ENCODE measurements at regions not wholly inside any gene's neighbourhood (a gene's known extent, or its start where the extent isn't known, plus 50 kb on each side); places are given as distances from the start of the nearest gene placed in this dataset.

DNA sequence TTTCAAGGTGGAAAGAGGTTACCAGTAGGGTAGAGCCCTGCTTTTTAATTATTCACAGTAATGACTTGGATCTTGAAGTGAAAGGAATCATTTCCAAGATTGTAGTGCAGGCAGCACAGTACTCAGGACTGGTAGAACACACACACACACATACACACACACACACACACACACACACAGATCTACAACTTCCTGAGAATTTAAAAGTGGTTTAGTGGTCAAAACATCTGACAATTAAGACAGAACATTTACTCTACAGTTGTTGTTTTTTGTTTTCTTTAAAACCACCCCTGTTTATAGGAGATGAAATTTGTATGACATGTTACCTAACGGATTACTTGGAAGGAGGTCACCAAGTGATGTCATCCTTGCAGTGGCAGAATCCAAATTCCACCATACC, 146.7 kb upstream of the VRK2 start:
- no peak for DNase-seq (ENCODE audit: low read depth in 1 of 2, low spot score in 2 of 2)
- no peaks in the 10 kb centered on the region for H3K4me1 ChIP-seq (replicated peaks)
- H3K27me3 ChIP-seq (replicated peaks) = 0 out of 2 replicates have a peak, but pooled peaks cover 3% of the 10 kb centered on the region
- H3K36me3 ChIP-seq = no peaks in the 10 kb centered on the region
- H3K4me3 ChIP-seq = no peak overlapping the region
- no peak overlapping the region for H3K27ac ChIP-seq
- no peaks in the 10 kb centered on the region for H3K9me3 ChIP-seq (replicated peaks)

DNA sequence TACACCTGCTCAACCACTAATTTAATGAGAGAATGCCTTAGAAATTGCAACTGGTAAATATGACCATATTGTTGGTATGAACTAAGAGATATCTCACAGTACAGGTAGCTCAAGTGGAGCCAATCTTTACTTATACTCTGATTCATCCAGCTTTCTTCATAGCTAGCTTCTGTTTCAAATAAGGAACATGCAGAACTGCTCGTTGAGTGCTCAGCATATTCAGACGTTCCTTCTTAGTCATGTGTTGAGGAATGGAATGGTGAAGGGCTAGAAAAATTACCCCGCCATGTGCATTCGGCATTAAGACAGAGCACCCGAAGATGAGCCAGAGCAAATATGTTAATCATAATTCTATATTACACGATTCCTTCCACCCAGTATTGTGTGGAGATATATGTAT, 144.0 kb upstream of the VRK2 start:
- Histone ChIP-seq H3K4me1 (replicated peaks) (no peaks in the 10 kb centered on the region), H3K4me3 (no peak overlapping the region), H3K36me3 (no peaks in the 10 kb centered on the region), H3K27me3 (replicated peaks) (0 out of 2 replicates have a peak, but pooled peaks cover 3% of the 10 kb centered on the region), H3K9me3 (replicated peaks) (no peaks in the 10 kb centered on the region), H3K27ac (no peak overlapping the region)
- DNase-seq (ENCODE audit: low read depth in 1 of 2, low spot score in 2 of 2) = no peak

DNA sequence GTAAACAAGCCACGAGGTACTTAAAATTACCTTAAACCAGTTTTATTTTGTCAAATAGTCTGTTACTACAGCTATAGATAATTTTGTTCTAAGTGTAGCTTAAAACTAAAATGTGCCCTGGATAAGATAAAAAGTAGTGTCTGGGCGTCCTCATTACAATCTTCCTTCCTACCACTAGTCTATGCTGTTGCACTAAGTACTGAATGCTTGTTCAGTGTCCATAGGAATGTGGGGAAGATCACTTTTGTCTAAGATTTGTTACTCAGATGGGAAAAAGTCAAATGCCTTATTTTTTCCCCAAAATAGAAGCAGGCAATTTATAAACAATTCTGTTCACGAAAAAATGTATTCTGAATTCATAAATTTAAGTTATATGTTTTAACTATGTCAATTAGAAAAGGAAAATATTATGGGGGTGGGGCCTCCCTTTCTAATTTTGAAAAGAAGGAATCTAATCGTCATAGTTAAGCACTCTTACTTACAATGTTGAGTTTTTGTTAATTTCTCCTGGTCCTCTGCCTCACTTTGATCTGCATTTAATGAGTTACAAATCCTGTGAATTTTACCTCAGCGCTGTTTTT, 140.4 kb upstream of the VRK2 start:
- H3K27ac ChIP-seq = no peak overlapping the region
- H3K4me1 ChIP-seq (replicated peaks) = no peaks in the 10 kb centered on the region
- peak in 1 of 2 experiments; percentile 18 for DNase-seq (ENCODE audit: low read depth in 1 of 2, low spot score in 2 of 2)
- H3K4me3 ChIP-seq = no peak overlapping the region
- no peaks in the 10 kb centered on the region for H3K9me3 ChIP-seq (replicated peaks)
- no peaks in the 10 kb centered on the region for H3K36me3 ChIP-seq
- H3K27me3 ChIP-seq (replicated peaks) = no peaks in the 10 kb centered on the region

DNA sequence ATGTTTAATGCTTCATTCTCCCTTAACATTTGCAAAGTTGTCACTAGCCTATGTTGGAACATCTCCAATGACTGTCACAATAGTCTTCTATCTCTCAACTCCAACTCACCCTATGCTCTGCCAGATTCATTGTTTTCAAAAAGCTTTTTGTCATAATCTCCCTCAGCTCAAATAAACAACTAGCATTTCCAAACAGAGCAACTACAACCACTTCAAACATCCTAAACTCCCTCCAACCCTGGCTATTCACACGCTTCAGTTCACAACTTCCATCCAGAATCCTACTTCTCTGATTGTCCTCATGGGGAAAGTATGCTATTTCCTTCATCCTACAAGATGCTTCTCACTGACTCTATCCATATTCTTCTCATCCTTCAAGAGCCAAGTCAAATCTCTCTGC, 139.2 kb upstream of the VRK2 start:
- no peak overlapping the region for H3K27ac ChIP-seq
- no peaks in the 10 kb centered on the region for H3K9me3 ChIP-seq (replicated peaks)
- H3K4me1 ChIP-seq (replicated peaks) = no peaks in the 10 kb centered on the region
- no peak for DNase-seq (ENCODE audit: low read depth in 1 of 2, low spot score in 2 of 2)
- no peaks in the 10 kb centered on the region for H3K36me3 ChIP-seq
- no peaks in the 10 kb centered on the region for H3K27me3 ChIP-seq (replicated peaks)
- no peak overlapping the region for H3K4me3 ChIP-seq

DNA sequence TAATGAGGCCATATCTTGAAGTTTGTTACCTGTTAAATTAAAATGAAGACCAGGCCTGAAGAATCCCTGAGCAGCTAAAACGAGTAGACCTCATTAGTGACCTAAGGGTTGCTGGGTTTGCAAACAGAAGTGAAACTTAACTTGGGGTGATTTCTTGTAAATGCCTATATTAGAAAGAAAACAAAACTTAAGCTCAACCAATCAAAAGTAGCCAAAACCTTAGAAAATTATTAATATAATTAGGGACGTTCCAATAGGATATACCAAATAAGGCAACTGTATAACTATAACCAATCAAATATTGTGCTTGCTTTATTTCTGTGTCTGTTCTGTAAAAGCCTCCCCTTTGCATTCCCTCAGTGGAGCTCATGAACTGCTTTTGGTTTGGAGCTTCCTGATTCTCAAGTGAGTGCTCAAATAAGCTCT, 137.9 kb upstream of the VRK2 start:
- H3K27ac ChIP-seq = no peak overlapping the region
- no peak for DNase-seq (ENCODE audit: low read depth in 1 of 2, low spot score in 2 of 2)
- H3K36me3 ChIP-seq = no peaks in the 10 kb centered on the region
- H3K27me3 ChIP-seq (replicated peaks) = no peaks in the 10 kb centered on the region
- H3K4me1 ChIP-seq (replicated peaks) = no peaks in the 10 kb centered on the region
- H3K4me3 ChIP-seq = no peak overlapping the region
- no peaks in the 10 kb centered on the region for H3K9me3 ChIP-seq (replicated peaks)

DNA sequence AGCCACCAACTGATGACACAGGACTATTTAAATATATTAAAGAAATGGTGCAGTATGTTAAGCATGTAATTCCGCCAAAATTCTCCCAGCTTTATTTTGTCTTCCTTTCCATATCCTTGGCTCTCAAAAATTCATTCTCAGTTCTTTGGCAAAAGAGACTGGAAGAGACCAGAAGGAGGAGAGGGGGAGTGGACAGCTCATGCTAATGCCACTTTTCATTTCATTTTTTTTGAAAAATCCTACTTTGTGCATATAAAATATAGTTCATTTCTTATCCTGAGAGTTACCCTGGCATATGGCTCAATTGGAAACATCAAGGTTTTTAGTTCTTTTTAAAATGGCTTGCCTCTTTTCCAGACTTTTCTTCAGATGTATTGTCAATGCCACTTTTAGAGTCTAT, 128.5 kb upstream of the VRK2 start:
- no peak for DNase-seq (ENCODE audit: low read depth in 1 of 2, low spot score in 2 of 2)
- Histone ChIP-seq H3K4me3 (no peak overlapping the region), H3K4me1 (replicated peaks) (no peaks in the 10 kb centered on the region), H3K9me3 (replicated peaks) (no peaks in the 10 kb centered on the region), H3K27ac (no peak overlapping the region), H3K27me3 (replicated peaks) (no peaks in the 10 kb centered on the region; the same call in 1 of the 2 replicates), H3K36me3 (no peaks in the 10 kb centered on the region)

DNA sequence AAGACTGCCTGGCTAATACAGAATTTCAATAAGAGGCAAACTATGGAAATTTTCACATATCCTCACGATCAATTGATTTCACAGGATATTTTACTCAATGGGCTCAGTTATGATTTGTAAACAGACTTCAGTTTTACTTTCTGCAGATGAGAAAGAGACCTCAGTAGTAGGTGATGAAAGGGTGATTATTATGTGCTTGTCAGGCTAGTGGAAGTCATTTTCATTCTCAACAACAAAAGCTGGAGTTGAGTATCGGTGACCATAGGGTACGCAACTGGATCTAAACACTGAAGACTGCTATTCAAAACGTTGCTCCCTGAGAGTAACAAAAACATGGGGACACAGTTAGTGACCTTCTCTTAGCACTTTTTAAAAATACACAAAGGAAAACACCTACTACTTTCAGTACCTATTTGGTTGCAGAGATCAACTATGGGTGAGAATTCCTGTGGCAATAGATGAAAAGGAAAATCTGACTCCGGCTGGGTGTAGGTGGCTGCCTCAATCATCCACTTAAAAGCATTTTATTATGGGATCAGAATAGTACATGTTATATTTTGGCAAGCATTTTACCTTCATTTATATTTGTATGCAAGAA, 126.2 kb upstream of the VRK2 start:
- H3K9me3 ChIP-seq (replicated peaks) = no peaks in the 10 kb centered on the region
- no peak overlapping the region for H3K4me3 ChIP-seq
- H3K27ac ChIP-seq = no peak overlapping the region
- no peaks in the 10 kb centered on the region; the same call in 1 of the 2 replicates for H3K27me3 ChIP-seq (replicated peaks)
- DNase-seq (ENCODE audit: low read depth in 1 of 2, low spot score in 2 of 2) = no peak
- H3K36me3 ChIP-seq = no peaks in the 10 kb centered on the region
- no peaks in the 10 kb centered on the region for H3K4me1 ChIP-seq (replicated peaks)

DNA sequence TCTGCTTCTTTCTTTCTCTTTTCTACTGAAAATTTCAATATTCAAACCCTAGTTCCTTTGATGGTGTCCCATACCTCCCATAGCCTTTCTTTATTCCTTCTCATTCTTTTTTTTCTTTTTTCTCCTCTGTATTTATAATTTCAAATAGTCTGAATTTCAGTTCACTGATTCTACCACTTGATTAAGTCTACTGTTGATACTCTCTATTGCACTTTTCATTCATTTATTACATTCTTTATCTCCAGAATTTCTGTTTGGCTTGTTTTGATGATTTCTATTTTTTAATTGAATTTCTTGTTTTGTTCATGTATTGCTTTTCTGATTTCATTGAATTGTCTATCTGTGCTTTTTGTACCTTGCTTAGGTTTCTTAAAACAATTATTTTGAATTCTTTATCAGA, 111.9 kb upstream of the VRK2 start:
- DNase-seq (ENCODE audit: low read depth in 1 of 2, low spot score in 2 of 2) = no peak
- no peaks in the 10 kb centered on the region for H3K27me3 ChIP-seq (replicated peaks)
- no peak overlapping the region for H3K27ac ChIP-seq
- H3K9me3 ChIP-seq (replicated peaks) = peaks cover 9% of the 10 kb centered on the region
- no peaks in the 10 kb centered on the region for H3K4me1 ChIP-seq (replicated peaks)
- no peaks in the 10 kb centered on the region for H3K36me3 ChIP-seq
- no peak overlapping the region for H3K4me3 ChIP-seq

DNA sequence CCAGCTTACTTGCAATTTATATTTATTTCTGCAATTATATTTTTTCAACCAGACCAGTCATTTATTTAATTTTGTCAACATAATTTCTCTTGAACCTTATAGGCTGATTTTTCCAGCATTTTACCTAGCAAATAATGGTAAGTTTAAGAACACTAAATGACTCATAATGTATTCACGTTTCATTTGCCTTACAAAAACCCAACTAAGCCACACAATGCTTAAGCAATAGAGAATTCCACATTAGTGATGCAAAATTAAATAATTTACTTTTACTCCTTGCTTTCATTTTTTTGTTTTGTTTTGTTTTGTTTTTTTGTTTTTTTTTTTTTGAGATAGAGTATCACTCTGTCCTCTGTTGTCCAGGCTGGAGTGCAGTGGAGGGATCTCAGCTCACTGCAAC, 110.4 kb upstream of the VRK2 start:
- H3K4me1 ChIP-seq (replicated peaks) = no peaks in the 10 kb centered on the region
- no peak overlapping the region for H3K27ac ChIP-seq
- no peaks in the 10 kb centered on the region for H3K36me3 ChIP-seq
- no peak for DNase-seq (ENCODE audit: low read depth in 1 of 2, low spot score in 2 of 2)
- peaks cover 9% of the 10 kb centered on the region for H3K9me3 ChIP-seq (replicated peaks)
- H3K27me3 ChIP-seq (replicated peaks) = no peaks in the 10 kb centered on the region
- no peak overlapping the region for H3K4me3 ChIP-seq

DNA sequence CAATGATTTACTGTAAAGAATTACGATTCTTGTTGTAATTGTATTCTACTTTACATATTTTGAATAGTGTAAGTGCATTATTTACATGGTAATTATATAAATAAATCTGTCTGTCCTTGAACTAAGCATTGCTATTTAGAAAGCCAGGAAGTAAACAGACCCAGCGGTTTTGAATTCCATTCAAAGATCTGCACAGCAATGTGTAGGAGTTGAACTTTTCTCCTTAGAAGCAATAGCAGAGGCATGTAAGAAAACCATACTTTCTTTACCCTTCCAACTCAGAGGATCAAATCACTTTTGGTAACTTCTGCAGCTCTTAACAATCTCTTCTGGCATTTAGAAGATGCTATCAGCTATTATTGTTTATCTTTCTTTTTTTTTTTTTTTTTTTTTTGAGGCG, 109.2 kb upstream of the VRK2 start:
- no peaks in the 10 kb centered on the region for H3K27me3 ChIP-seq (replicated peaks)
- H3K4me3 ChIP-seq = no peak overlapping the region
- H3K4me1 ChIP-seq (replicated peaks) = no peaks in the 10 kb centered on the region
- no peaks in the 10 kb centered on the region for H3K36me3 ChIP-seq
- no peak for DNase-seq (ENCODE audit: low read depth in 1 of 2, low spot score in 2 of 2)
- H3K9me3 ChIP-seq (replicated peaks) = peaks cover 9% of the 10 kb centered on the region
- H3K27ac ChIP-seq = no peak overlapping the region

DNA sequence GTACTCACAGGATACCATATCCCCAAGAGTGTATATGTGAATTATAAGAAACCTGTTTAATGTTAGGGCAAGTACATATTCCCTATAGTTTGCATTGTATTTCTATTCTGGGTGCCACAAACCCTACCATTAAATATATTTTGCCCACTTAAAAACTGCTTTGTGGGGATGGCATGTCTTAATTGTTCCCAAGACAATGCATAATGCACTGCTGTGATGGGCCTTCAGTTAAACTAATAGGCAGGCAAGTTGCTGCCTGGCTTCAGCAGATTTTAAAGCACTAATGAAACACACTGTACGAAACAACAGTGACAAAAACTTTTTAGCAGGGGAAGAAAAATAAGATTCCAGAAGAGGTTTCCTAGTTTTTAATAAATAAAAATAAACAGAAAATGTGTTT, 104.8 kb upstream of the VRK2 start:
- Histone ChIP-seq H3K4me1 (replicated peaks) (no peaks in the 10 kb centered on the region), H3K9me3 (replicated peaks) (no peaks in the 10 kb centered on the region), H3K36me3 (no peaks in the 10 kb centered on the region), H3K27me3 (replicated peaks) (no peaks in the 10 kb centered on the region), H3K4me3 (no peak overlapping the region), H3K27ac (no peak overlapping the region)
- no peak for DNase-seq (ENCODE audit: low read depth in 1 of 2, low spot score in 2 of 2)

DNA sequence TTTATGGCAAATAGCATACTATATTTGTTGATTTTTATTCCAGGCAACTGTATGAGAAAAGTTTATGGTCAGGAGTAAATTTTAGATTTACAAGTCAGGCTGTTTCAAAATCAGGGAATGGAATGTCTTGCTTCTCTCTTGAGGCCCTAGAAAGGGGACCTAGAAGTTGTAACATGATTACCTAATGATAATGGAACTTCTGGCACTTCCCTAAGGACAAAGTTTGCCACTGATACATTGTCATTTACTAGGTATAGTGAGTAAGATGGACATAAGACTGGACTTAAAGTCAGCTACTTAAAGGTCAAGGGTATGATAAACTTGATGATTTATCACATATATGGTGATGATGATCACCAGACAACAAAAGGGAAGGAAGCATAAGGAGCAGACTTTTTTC, 103.3 kb upstream of the VRK2 start:
- Histone ChIP-seq H3K27ac (no peak overlapping the region), H3K36me3 (no peaks in the 10 kb centered on the region), H3K9me3 (replicated peaks) (no peaks in the 10 kb centered on the region), H3K4me1 (replicated peaks) (no peaks in the 10 kb centered on the region), H3K27me3 (replicated peaks) (no peaks in the 10 kb centered on the region), H3K4me3 (no peak overlapping the region)
- no peak for DNase-seq (ENCODE audit: low read depth in 1 of 2, low spot score in 2 of 2)

DNA sequence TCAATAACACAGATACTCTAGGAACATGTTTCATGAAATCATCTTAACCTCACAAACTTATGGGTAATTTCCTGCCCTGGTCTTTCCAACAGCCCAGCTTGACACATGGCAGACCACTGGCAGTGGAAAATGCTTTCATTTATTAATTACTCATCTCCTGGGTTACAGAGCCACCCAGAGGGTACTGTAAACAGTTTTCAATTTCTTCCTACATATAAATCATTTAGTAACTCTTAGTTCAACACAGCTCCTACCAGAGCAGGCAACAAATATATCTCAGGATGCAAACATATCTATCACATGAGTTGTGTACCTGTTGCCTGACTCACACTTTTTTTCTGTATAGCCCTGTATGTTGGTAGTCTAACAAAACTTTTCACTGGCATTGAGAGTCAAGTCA, 99.2 kb upstream of the VRK2 start:
- Histone ChIP-seq H3K9me3 (replicated peaks) (no peaks in the 10 kb centered on the region), H3K36me3 (no peaks in the 10 kb centered on the region), H3K27me3 (replicated peaks) (no peaks in the 10 kb centered on the region), H3K4me3 (no peak overlapping the region), H3K27ac (no peak overlapping the region), H3K4me1 (replicated peaks) (no peaks in the 10 kb centered on the region)
- no peak for DNase-seq (ENCODE audit: low read depth in 1 of 2, low spot score in 2 of 2)

DNA sequence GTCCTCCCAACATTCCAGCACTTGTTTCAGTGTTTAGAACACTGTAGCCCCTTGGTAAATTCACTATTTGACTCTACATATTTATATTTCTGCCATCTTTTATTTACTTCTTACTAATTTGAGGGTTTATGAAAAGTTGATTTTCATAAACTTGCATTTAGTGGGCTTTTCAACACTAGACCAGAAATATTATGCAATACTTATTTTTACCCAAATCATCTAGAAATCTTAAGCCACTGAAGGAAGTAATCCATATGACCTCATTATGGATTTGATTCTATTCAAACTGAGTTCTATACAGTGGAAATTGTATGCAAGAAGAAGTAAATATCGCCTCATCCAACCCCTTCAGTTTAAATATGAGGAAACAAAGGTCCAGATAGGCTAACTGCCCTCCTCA, 92.6 kb upstream of the VRK2 start:
- H3K4me3 ChIP-seq = no peak overlapping the region
- no peaks in the 10 kb centered on the region for H3K9me3 ChIP-seq (replicated peaks)
- no peaks in the 10 kb centered on the region for H3K36me3 ChIP-seq
- H3K27ac ChIP-seq = no peak overlapping the region
- DNase-seq (ENCODE audit: low read depth in 1 of 2, low spot score in 2 of 2) = no peak
- H3K27me3 ChIP-seq (replicated peaks) = no peaks in the 10 kb centered on the region
- H3K4me1 ChIP-seq (replicated peaks) = no peaks in the 10 kb centered on the region

DNA sequence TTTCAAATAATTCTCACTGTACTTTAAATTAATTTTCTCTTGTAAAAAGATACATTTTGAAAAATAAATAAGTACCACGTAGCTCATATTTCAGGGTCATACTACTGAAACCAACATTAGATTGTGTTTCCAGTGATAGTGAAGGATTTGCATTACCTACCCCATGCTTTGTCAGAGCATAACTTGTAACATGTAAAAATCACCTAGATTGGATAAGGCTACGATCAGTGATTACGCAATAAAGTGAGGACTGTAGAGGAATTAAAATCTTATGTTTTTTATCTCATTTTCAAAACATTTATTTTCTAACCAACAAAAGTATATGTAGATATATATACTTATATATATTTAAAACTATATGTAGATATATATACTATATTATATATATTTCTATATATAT, 89.4 kb upstream of the VRK2 start:
- H3K4me1 ChIP-seq (replicated peaks) = no peaks in the 10 kb centered on the region
- H3K9me3 ChIP-seq (replicated peaks) = no peaks in the 10 kb centered on the region
- H3K27ac ChIP-seq = no peak overlapping the region
- DNase-seq (ENCODE audit: low read depth in 1 of 2, low spot score in 2 of 2) = no peak
- H3K27me3 ChIP-seq (replicated peaks) = no peaks in the 10 kb centered on the region
- no peak overlapping the region for H3K4me3 ChIP-seq
- H3K36me3 ChIP-seq = no peaks in the 10 kb centered on the region

All from SJSA1 (cell line).